GM12872 (cell line): ENCODE measurements at regions not wholly inside any gene's neighbourhood (a gene's known extent, or its start where the extent isn't known, plus 50 kb on each side); places are given as distances from the start of the nearest gene placed in this dataset.

ENCODE experiments used
- TF ChIP-seq, protein P1 (sequence below): IDR thresholded peaks from 3 replicates; pipeline ENCODE4 v1.5.1; 2011; ENCODE audit warnings: low read depth, mild to moderate bottlenecking, low read length, moderate library complexity; ENCODE audit not compliant: insufficient read depth

GRCh38 chr2:144605231-144605840 lies 85.4 kb upstream of the ZEB2 start:
- TF ChIP-seq, protein P1, sequence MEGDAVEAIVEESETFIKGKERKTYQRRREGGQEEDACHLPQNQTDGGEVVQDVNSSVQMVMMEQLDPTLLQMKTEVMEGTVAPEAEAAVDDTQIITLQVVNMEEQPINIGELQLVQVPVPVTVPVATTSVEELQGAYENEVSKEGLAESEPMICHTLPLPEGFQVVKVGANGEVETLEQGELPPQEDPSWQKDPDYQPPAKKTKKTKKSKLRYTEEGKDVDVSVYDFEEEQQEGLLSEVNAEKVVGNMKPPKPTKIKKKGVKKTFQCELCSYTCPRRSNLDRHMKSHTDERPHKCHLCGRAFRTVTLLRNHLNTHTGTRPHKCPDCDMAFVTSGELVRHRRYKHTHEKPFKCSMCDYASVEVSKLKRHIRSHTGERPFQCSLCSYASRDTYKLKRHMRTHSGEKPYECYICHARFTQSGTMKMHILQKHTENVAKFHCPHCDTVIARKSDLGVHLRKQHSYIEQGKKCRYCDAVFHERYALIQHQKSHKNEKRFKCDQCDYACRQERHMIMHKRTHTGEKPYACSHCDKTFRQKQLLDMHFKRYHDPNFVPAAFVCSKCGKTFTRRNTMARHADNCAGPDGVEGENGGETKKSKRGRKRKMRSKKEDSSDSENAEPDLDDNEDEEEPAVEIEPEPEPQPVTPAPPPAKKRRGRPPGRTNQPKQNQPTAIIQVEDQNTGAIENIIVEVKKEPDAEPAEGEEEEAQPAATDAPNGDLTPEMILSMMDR = no peak

GRCh38 chr2:144603334-144603733 lies 83.4 kb upstream of the ZEB2 start:
- TF ChIP-seq, protein P1 = no peak

DNA sequence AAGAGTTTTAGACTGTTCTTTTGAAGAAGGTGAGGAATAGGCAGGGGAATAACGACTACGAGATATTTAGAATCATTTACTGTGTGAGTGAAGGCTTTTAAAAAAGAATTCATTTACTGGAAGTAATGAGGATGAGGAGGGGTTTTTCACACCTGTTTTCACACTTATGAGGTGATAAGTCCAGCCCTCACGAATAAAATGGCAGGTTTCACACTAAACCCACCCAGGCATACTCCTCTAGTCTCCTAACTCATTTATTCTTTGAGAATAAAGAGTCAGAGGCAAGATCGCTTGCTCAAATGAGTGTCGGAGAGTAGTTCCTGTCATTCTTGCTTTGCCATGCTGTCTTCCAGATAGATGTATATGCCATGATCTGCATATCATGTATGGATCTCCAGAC lies 79.0 kb upstream of the ZEB2 start:
- TF ChIP-seq, protein P1 = no peak

DNA sequence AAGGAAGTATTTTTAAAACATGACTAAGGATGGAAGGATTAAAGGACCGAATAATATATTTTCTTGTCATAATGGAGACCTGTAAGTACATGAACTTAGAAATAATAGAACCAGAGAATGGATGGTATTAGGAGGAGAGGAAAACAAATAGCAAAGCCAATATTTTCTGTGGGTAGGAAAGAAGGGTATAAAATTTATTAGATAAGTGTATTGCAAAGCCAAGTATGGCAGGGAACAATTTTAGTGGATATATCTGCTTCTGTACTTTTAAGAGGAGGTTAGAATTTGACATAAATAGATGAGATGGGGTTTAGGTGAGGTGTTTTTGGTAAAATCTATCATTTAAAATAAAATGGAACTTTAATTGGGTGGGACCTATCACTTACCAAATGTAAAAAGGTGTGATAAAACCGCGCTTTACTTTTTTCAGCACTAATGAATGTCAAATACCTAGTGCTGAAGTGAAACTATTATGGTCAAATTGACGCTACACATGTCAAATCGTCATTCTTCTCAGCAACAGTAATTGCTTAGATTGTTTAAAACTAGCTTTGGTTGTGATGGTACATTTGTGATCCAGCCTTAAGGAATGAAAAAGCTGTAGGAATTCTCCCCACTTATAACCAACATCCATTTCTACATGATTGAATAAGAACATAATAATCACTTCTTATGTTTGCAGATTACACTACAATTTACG lies 78.1 kb upstream of the ZEB2 start:
- TF ChIP-seq, protein P1 = no peak

GRCh38 chr2:144597388-144597787 lies 77.5 kb upstream of the ZEB2 start:
- TF ChIP-seq, protein P1 = no peak

- TF ChIP-seq, protein P1 = no peak
These were observed 76.4 kb upstream of the ZEB2 start for GRCh38 chr2:144596073-144596871.

GRCh38 chr2:144595686-144596072 lies 75.8 kb upstream of the ZEB2 start:
- TF ChIP-seq, protein P1 = no peak
